ENCODE measurements at regions not wholly inside any gene's neighbourhood (a gene's known extent, or its start where the extent isn't known, plus 50 kb on each side); places are given as distances from the start of the nearest gene placed in this dataset.

DNA sequence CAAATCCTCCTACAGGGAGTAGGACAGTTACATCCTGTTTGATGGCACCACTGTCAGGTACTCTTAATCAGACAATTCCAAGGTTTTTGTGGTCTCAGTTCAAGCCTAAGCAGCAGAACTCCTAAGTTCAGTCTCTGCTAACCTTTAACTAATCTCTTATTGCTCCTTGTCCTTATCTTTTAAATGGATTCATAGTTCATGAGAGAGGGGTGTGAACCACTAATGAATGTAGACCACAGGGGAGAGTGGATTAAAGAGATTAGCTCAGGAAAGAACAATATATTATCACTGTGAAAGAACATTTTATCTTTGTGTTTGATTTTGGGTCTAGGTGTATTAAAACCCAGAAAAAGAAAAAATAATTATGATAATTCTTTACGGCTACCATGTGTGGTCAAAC, 168.9 kb downstream of the DCK start:
- DNase-seq: no peak

- DNase-seq: no peak
These were observed 169.9 kb downstream of the DCK start for GRCh38 chr4:71163317-71163716.

DNA sequence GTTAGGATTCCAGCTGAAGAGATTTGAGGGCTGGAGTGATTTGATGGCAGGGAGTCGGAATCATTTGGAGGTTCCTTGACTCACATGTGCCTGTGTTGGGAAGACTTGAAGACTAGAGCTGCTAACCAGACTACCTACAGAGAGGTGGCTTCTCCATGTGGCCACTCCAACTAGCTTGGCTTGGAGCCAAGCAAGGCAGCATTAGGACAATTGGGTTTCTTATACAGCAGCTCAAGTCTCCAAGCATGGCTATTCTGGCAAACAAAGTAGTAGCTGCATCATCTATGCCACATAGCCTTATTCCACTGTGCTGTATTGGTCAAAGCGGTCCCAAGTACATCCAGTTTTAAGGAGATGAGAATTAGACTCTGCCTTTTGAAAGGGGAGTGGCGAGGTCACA, 171.7 kb upstream of the SLC4A4 start:
- DNase-seq: no peak

DNA sequence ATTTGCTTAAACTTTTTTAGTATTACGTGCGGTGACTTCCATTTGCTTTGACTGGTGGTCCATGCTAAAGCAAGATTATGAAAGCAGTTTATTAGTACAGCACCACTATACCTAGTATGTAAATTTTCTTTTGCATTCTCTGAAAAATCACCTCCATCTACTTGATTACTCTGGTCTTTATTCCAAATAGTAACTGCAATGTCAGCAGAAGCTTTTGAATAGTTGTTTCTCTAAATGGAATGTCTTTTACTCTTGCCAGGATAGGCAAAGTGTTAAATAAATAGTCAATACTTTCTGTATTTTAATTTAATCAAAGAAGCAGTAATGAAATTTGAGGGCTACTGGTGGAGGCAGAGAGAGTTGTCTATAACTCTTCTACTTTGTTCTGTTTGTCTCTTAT, 167.2 kb upstream of the SLC4A4 start:
- DNase-seq: no peak

DNA sequence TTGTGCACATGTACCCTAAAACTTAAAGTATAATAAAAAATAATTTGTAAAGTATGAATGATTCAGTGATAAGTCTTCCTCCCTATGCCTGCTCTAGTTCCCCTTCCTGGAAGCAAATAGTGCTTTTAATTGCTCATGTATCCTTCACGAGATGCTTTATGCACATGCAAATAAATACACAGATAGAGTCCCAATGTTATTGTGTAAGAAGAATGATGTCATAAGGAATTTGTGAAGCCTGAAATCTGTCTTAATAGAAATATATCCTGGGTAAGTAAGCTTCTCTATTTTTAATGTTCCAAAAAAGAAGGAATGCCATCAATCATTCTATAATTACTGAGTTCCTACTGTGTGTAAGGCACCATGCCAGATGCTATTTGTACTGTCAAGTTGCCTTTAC, 157.5 kb upstream of the SLC4A4 start:
- DNase-seq: no peak

DNA sequence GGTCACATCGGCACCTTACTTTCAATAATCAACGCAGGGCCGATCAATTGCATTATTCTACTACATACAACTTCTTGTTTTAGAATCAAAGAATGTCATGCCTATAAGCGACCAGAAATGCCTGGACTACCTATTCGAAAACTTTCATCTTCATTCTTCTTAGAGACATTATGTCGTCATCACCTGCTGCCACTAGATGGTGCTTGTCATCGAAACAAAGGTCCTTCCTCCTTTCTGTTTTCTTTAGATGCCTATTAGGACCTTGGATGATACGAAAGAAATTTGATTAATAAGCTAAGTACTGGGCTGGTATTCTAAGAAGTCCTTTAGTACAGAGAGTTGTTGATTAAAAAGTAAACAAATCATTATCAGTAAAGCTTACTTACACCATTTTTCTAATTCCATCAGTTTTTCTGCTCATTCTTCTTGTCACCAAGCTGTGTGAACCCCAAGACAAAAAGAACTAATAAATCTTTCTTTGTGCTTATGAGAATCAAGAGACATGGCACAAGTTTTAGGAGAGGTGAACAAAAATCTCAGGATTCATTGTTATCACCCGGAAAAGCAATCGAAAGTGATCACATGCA, 154.5 kb upstream of the SLC4A4 start:
- peak; percentile 66 for DNase-seq

DNA sequence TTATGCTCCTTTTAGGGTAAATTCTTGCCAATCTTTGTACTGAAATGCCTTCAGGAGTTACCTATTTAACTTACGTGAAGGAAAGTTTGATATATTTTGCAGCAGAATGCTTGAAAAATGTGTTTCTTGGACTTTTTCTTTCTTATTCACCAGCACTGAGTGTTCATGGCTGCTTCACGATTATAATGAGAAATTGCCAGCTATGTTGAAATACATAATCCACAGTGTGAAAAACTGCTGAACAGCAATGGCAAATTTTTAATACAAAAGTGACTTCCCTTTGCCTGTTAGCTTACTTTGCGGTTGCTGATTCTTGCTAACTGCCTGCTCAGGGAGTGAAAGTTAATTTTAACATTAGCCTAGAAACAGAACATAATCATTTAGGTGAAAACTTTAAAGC, 153.8 kb upstream of the SLC4A4 start:
- no peak for DNase-seq

DNA sequence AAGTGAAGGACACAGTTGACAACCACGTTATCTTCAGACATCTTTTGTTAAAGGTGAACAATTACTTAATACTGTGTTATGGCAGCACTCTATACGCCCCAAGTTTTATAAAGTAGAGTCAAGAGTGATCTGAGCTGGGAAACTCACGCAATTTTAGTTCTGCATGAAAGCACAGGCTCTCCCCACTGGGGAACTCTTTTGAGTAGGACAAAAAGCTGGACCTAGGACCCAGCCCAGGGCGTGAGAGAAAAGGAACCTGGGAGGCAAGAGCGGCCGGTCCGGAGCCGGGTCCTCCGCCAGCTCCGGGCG, 152.6 kb upstream of the SLC4A4 start:
- no peak for DNase-seq

- DNase-seq: peak; percentile 63
These were observed 152.0 kb upstream of the SLC4A4 start for GRCh38 chr4:71186566-71187403.

DNA sequence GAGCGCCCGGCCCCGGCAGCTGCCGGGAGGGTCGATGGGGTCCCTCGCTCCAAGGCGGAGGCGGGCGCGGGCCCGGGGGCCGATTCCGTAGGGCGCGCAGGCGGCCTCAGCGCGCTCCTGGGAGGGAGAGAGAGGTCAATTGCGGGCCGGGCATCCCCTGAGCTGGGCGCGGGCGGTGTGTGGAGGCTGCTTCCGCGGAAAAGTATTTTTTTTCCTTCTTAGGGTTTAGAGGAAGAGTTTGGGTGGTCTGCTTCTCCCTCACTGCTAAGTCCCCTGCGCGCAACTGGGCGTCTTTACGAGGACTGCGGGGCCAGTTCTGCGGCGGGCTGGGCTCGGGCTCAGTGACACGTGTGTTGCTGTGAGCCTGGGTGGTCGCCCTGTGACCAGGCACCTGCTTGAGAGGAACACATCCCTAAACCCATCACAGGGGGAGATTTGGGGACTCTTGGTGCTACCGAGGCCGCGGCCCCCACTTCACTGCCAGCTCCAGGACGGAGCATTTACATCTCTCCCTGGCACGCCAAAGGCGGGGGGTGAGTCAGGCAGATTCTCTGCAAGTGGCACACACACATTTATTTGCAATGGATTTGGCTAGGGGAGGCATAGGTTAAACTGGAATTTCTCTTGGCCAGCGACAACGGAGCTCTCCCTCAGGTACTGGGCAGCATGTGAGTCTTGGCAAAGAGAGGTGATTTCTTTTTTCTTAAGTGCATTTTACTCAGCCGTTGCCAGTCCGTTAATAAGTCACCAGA, 151.2 kb upstream of the SLC4A4 start:
- DNase-seq: peak; percentile 16

- peak; percentile 23 for DNase-seq
These were observed 150.6 kb upstream of the SLC4A4 start for GRCh38 chr4:71188156-71188640.

DNA sequence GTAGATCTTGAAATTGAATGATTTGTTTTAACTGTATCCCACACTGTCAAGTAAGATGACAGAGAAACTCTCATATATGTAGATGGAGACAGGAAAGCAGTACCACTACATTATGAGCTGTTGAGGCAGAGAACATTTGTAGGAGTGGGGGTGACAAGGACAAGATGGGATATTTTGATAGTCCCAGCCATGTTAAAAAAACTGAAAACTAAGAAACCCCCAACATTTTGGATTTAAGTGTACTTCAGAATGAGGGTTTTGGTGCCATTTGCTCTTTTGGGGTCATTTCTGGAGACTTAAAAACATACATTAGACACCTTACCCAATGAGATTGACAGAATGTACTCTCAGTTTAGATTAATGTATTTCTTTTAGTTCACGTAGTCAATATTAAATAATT, 149.9 kb upstream of the SLC4A4 start:
- no peak for DNase-seq

GRCh38 chr4:71189471-71189870, 149.3 kb upstream of the SLC4A4 start:
- peak; percentile 46 for DNase-seq

- DNase-seq: no peak
These were observed 144.4 kb upstream of the SLC4A4 start for GRCh38 chr4:71194454-71194853.

DNA sequence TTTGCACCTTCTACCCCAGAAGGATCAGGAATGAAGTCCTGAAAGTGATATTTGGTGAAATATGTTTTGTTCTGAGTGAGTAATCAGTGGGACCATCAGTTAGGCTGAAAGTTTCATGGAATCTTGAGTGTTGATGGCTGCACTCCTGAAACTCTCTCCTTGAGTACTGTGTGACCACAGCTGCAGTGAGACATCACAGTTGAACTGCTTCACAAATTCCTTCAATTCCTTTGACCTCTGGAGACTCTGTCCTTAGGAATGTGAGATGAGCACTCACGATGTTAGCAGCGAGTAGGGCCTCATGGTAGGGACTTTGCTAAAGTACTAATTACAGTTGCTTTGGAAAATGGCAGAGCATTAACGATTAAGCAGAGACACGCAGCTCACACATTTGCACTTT, 142.9 kb upstream of the SLC4A4 start:
- DNase-seq: peak; percentile 91

DNA sequence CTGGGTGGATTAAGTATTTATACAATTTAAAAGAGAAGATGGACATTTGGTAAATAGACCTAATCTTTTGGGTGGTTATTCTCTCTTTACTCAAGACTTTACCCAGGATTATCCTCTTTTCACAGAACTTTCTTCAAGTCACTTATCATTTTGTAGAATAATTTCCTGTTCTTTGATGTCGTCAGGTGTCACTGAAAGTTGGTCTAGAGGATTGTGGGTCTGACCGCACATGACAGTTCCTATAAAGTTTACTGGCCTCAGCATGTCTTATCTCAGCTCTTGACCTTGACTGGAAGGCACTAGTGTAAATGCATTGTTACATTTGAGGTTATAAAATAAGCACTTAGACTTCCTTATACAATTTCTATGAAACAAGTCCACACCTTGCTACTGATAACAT, 139.9 kb upstream of the SLC4A4 start:
- DNase-seq: no peak

- DNase-seq: no peak
These were observed 137.8 kb upstream of the SLC4A4 start for GRCh38 chr4:71201057-71201456.

DNA sequence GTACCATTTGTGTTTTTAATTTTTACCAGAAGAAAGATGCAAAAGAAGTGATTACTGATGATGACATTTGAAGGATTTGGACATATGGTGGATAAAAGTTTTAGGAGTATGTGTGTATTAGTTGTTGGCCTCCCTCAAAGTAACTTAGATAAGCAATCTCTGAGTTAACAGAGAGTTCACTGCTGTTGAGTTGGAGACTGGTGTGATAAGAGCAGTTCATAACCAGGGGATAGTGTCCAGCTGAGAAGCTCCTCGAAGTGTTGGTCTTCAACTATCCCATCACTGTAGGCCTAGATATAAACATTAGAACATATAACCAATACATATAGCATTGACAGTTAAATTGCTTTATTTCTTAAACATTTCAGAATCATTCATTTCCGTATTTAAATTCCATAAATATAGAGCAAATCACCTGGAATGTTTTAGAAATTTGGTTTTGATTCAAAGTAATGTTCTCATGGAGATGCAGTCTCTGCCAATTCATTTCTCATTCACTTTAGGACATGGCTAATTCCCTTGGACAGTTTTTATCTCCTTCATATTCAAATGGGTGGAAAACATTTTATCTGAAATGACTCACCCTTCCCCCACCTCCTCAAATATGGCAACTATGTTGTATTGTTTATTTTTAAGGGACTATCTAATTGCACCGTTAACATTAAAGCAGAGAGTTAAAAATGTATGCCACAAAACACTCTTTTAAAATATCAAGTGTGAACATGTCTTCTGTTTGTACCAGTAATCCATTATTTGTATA, 136.8 kb upstream of the SLC4A4 start:
- DNase-seq: no peak

GRCh38 chr4:71202705-71203104, 136.1 kb upstream of the SLC4A4 start:
- peak; percentile 55 for DNase-seq

- DNase-seq: no peak
These were observed 134.8 kb upstream of the SLC4A4 start for GRCh38 chr4:71204056-71204455.

DNA sequence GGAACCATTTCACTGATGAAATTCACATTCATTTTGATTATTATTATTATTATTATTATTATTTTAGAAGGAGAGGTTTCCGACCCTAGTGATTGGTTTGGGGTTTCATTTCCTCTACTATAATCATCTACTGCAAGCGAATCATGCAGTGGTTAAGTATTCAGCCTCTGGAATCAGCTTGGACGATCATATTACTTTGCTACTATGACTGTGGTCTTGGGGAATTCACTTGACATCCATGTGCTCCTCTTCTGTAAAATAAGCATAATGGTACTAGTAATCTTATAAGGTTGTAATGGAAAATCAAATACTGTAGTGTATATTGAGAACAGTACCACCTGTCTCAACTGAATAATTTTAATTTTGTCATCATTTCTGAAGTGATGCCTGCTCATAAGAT, 132.1 kb upstream of the SLC4A4 start:
- DNase-seq: peak; percentile 86

- peak; percentile 85 for DNase-seq
These were observed 129.7 kb upstream of the SLC4A4 start for GRCh38 chr4:71209161-71209560.

DNA sequence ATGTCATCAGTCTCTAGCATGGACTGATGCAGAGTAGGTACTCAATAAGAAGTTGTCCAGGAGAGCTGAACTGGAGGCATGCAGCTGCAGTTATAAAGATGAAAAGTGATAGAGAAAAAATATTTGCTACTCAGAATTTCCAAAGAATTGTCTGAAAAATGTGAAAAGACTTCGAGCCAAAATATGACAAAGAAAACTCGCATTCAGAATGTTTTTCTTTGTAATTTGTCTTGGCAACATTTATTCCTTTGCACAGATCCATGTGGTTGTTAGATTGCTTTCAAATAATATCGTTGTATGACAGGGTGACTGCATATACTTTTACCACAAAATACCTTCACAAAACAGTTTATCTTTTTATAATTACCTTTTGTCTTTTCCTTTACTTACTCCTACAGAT, 128.0 kb upstream of the SLC4A4 start:
- DNase-seq: peak; percentile 42
